Panc1 (cell line): ENCODE measurements at regions not wholly inside any gene's neighbourhood (a gene's known extent, or its start where the extent isn't known, plus 50 kb on each side); places are given as distances from the start of the nearest gene placed in this dataset.

Source experiments
- ATAC-seq: fragments of 200-7000 bp; cut with Tn5 transposase; 2 replicates; pipeline ENCODE4 v1.9.1; 2020; ENCODE audit warnings: mild to moderate bottlenecking, moderate library complexity
- BruUV-seq: library from RNA; stranded (reverse); fragments of 400-500 nt; replicated peaks from 2 replicates; lab custom pipeline; 2021; lab: Mats Ljungman, UMichigan
- CTCF ChIA-PET: fragments of 300-600 bp; sonication (Branson Sonifier 250); formaldehyde crosslinking; loops from one replicate; lab custom pipeline; 2022; ENCODE audit warnings: antibody characterized with exemption; lab: Charles Lee
- POLR2A ChIA-PET: fragments of 300-600 bp; sonication (Branson Sonifier 250); formaldehyde crosslinking; loops from one replicate; lab custom pipeline; 2022; ENCODE audit warnings: antibody characterized with exemption; lab: Charles Lee
- DNase-seq: peaks from one replicate; pipeline ENCODE4 v3.0.0-alpha.2; 2010; ENCODE audit warnings: low read depth, low spot score
- H3K27ac ChIP-seq: 2 replicates; pipeline ENCODE4 v1.5.1; 2011; ENCODE audit warnings: mild to moderate bottlenecking, low read length, inconsistent platforms
- H3K27me3 ChIP-seq: fragments of 200-500 bp; sonication (Bioruptor generic); 2 replicates; pipeline ENCODE4 v1.6.0; 2014; ENCODE audit warnings: low read length, inconsistent platforms; ENCODE audit not compliant: control insufficient read depth, insufficient read depth
- H3K36me3 ChIP-seq: fragments of 200-500 bp; sonication (Bioruptor generic); 2 replicates; pipeline ENCODE4 v1.5.1; 2014; ENCODE audit warnings: inconsistent platforms, mild to moderate bottlenecking, low read length, moderate library complexity; ENCODE audit not compliant: control insufficient read depth, insufficient read depth
- H3K4me1 ChIP-seq: 2 replicates; pipeline ENCODE4 v1.5.1; 2011; ENCODE audit warnings: inconsistent platforms, mild to moderate bottlenecking, low read length, moderate library complexity; ENCODE audit not compliant: control insufficient read depth, insufficient read depth
- H3K4me3 ChIP-seq, 2 experiments: 2 replicates each; pipeline ENCODE4 v1.5.1; 2011 to 2012; ENCODE audit warnings: low read depth in 2 of 2, low read length in 2 of 2, mild to moderate bottlenecking in 2 of 2, inconsistent platforms in 1 of 2, moderate library complexity in 1 of 2
- H3K9me3 ChIP-seq: fragments of 200-500 bp; sonication (Bioruptor generic); 2 replicates; pipeline ENCODE4 v1.5.1; 2014; ENCODE audit warnings: low read depth, mild to moderate bottlenecking, inconsistent platforms, low read length, moderate library complexity; ENCODE audit not compliant: control insufficient read depth, insufficient read depth
- CTCF ChIP-seq: fragments of 450-650 bp; IDR thresholded peaks from 2 replicates; pipeline ENCODE4 v1.5.1; 2017; ENCODE audit warnings: mild to moderate bottlenecking
- POLR2AphosphoS5 ChIP-seq: IDR thresholded peaks from 2 replicates; pipeline ENCODE4 v1.6.1; 2012; ENCODE audit warnings: mild to moderate bottlenecking, low read depth, low read length, moderate library complexity
- SIN3A ChIP-seq: IDR thresholded peaks from 2 replicates; pipeline ENCODE4 v1.6.1; 2012; ENCODE audit warnings: low read depth, mild to moderate bottlenecking, low read length, moderate library complexity, borderline replicate concordance; ENCODE audit not compliant: insufficient read depth
- TCF7L2 ChIP-seq: IDR thresholded peaks from 2 replicates; pipeline ENCODE4 v1.6.1; 2011; ENCODE audit warnings: mild to moderate bottlenecking, low read depth, low read length, inconsistent platforms
- in situ Hi-C: cut with HindIII; loops from 2 replicates; pipeline ENCODE4 v1.10.0; 2016; ENCODE audit warnings: low sequenced_read_pairs, low pct_unique_long_range_greater_than_20kb
- intact Hi-C: fragments of 100-400 bp; cut with micrococcal nuclease; formaldehyde crosslinking; loops from one replicate; pipeline ENCODE4 v1.10.0; 2022; ENCODE audit not compliant: unreplicated experiment
- TF ChIP-seq, protein P1 (sequence below), 2 experiments: IDR thresholded peaks; 2 replicates each; pipeline ENCODE4 v1.6.1; 2011 to 2012; ENCODE audit warnings: low read depth in 2 of 2, control low read depth in 1 of 2, low read length in 1 of 2, mild to moderate bottlenecking in 1 of 2, moderate library complexity in 1 of 2; ENCODE audit not compliant: insufficient read depth in 1 of 2

GRCh38 chr14:71383510-71383909 is 476.3 kb downstream of the PCNX1 start:
- ChIA-PET CTCF (no interaction called here), POLR2A (no interaction called here)
- Histone ChIP-seq H3K4me3 (no peak overlapping the region), H3K4me1 (peaks cover 3% of the 10 kb centered on the region; the same call in 1 of the 2 replicates), H3K27me3 (no peaks in the 10 kb centered on the region), H3K27ac (no peak overlapping the region), H3K9me3 (no peaks in the 10 kb centered on the region), H3K36me3 (no peaks in the 10 kb centered on the region)
- no TSS peak for BruUV-seq
- no peak for DNase-seq
- intact Hi-C loops (no loop called here), in situ Hi-C loops (no loop called here)
- TF ChIP-seq POLR2AphosphoS5: no peak
- TF ChIP-seq SIN3A: no peak
- no peak for TF ChIP-seq CTCF
- no peak for TF ChIP-seq TCF7L2
- TF ChIP-seq, protein P1, sequence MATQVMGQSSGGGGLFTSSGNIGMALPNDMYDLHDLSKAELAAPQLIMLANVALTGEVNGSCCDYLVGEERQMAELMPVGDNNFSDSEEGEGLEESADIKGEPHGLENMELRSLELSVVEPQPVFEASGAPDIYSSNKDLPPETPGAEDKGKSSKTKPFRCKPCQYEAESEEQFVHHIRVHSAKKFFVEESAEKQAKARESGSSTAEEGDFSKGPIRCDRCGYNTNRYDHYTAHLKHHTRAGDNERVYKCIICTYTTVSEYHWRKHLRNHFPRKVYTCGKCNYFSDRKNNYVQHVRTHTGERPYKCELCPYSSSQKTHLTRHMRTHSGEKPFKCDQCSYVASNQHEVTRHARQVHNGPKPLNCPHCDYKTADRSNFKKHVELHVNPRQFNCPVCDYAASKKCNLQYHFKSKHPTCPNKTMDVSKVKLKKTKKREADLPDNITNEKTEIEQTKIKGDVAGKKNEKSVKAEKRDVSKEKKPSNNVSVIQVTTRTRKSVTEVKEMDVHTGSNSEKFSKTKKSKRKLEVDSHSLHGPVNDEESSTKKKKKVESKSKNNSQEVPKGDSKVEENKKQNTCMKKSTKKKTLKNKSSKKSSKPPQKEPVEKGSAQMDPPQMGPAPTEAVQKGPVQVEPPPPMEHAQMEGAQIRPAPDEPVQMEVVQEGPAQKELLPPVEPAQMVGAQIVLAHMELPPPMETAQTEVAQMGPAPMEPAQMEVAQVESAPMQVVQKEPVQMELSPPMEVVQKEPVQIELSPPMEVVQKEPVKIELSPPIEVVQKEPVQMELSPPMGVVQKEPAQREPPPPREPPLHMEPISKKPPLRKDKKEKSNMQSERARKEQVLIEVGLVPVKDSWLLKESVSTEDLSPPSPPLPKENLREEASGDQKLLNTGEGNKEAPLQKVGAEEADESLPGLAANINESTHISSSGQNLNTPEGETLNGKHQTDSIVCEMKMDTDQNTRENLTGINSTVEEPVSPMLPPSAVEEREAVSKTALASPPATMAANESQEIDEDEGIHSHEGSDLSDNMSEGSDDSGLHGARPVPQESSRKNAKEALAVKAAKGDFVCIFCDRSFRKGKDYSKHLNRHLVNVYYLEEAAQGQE (IDR thresholded peaks at IDR 0.05; ENCODE audit: insufficient read depth in 1 of 2, low read depth in 2 of 2, low read length in 1 of 2): no peak
- no peak for ATAC-seq

DNA sequence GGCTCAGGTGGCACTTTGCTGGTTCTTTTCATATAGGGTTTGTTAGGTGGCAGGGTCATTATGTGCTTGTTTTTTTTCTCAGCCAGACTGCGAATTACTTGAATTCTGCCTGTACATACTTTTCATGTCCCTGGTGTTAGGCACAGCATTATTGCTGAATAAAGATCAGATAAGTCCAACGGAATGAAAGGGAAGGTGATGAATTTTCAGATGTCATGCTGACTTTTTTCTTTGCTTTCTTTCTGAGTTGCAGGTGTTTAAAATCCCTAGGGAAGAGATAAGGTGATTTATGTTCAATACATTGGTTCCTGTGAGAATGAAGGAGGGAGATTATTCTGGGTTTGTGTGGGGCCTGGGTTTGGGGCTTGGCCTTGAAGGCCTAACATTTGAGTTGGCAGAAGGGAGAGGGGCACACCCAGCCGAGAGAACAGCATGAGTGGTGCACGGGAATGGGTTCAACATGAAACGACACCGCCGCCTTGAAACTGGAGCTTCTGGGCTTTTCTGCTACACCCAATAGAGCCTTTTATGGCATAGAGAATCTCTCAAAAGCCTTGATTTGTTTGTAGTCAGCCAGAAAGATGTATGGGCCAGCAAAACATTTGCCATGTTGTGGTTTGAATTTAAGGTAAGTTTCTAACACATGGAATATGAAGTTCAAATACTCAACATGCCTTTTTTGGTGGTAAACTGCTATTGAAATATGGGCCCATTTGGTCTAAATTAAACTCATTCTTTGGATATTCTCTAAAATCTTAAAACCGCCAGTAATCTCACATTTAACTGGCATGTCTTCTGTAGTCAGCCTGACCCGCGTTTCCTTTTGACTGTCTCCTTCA is 477.0 kb downstream of the PCNX1 start:
- no peak for ATAC-seq
- BruUV-seq: no TSS peak
- Histone ChIP-seq H3K27ac (no peak overlapping the region), H3K4me3 (no peak overlapping the region), H3K4me1 (peaks cover 3% of the 10 kb centered on the region; the same call in 1 of the 2 replicates), H3K36me3 (no peaks in the 10 kb centered on the region), H3K27me3 (no peaks in the 10 kb centered on the region), H3K9me3 (no peaks in the 10 kb centered on the region)
- no peak for DNase-seq
- intact Hi-C loops (no loop called here), in situ Hi-C loops (no loop called here)
- no peak for TF ChIP-seq SIN3A
- TF ChIP-seq POLR2AphosphoS5: no peak
- TF ChIP-seq, protein P1 (IDR thresholded peaks at IDR 0.05; ENCODE audit: insufficient read depth in 1 of 2, low read depth in 2 of 2, low read length in 1 of 2): no peak
- no peak for TF ChIP-seq CTCF
- no peak for TF ChIP-seq TCF7L2
- ChIA-PET POLR2A (no interaction called here), CTCF (no interaction called here)
